ENCODE measurements at regions not wholly inside any gene's neighbourhood (a gene's known extent, or its start where the extent isn't known, plus 50 kb on each side); places are given as distances from the start of the nearest gene placed in this dataset.

GRCh38 chr3:177424521-177424920 lies 227.2 kb upstream of the TBL1XR1 start:
- Histone ChIP-seq H3K4me3 (no peak overlapping the region), H3K36me3 (no peaks in the 10 kb centered on the region), H3K27ac (no peak overlapping the region), H3K9me3 (ENCODE audit: low read depth) (no peaks in the 10 kb centered on the region), H3K4me1 (ENCODE audit: low read depth) (peaks cover 5% of the 10 kb centered on the region), H3K27me3 (no peaks in the 10 kb centered on the region)
- no peak for DNase-seq (ENCODE audit: low read depth in 1 of 2, low spot score in 1 of 2)
- TF ChIP-seq CTCF (IDR thresholded peaks at IDR 0.05; ENCODE audit: low read depth, low read length): no peak

- Histone ChIP-seq H3K9me3 (ENCODE audit: low read depth) (no peaks in the 10 kb centered on the region), H3K4me3 (no peak overlapping the region), H3K27me3 (no peaks in the 10 kb centered on the region), H3K36me3 (no peaks in the 10 kb centered on the region), H3K4me1 (ENCODE audit: low read depth) (peaks cover 9% of the 10 kb centered on the region), H3K27ac (no peak overlapping the region)
- TF ChIP-seq CTCF (IDR thresholded peaks at IDR 0.05; ENCODE audit: low read depth, low read length): no peak
- no peak for DNase-seq (ENCODE audit: low read depth in 1 of 2, low spot score in 1 of 2)
Observed at GRCh38 chr3:177425042-177425441, 227.8 kb upstream of the TBL1XR1 start.

GRCh38 chr3:177426106-177426877 lies 229.0 kb upstream of the TBL1XR1 start:
- no peaks in the 10 kb centered on the region for H3K36me3 ChIP-seq
- H3K9me3 ChIP-seq (ENCODE audit: low read depth): no peaks in the 10 kb centered on the region
- no peak overlapping the region for H3K27ac ChIP-seq
- DNase-seq (ENCODE audit: low read depth in 1 of 2, low spot score in 1 of 2): no peak
- H3K4me3 ChIP-seq: no peak overlapping the region
- no peaks in the 10 kb centered on the region for H3K27me3 ChIP-seq
- peaks cover 16% of the 10 kb centered on the region for H3K4me1 ChIP-seq (ENCODE audit: low read depth)
- TF ChIP-seq CTCF (IDR thresholded peaks at IDR 0.05; ENCODE audit: low read depth, low read length): no peak

GRCh38 chr3:177426878-177427495 lies 229.7 kb upstream of the TBL1XR1 start:
- H3K27me3 ChIP-seq: no peaks in the 10 kb centered on the region
- no peak overlapping the region for H3K27ac ChIP-seq
- TF ChIP-seq CTCF (IDR thresholded peaks at IDR 0.05; ENCODE audit: low read depth, low read length): no peak
- no peaks in the 10 kb centered on the region for H3K36me3 ChIP-seq
- H3K4me1 ChIP-seq (ENCODE audit: low read depth): peaks cover 23% of the 10 kb centered on the region
- no peak overlapping the region for H3K4me3 ChIP-seq
- no peak for DNase-seq (ENCODE audit: low read depth in 1 of 2, low spot score in 1 of 2)
- no peaks in the 10 kb centered on the region for H3K9me3 ChIP-seq (ENCODE audit: low read depth)

- Histone ChIP-seq H3K9me3 (ENCODE audit: low read depth) (no peaks in the 10 kb centered on the region), H3K27me3 (no peaks in the 10 kb centered on the region), H3K4me1 (ENCODE audit: low read depth) (peaks cover 26% of the 10 kb centered on the region), H3K36me3 (no peaks in the 10 kb centered on the region), H3K4me3 (no peak overlapping the region), H3K27ac (no peak overlapping the region)
- TF ChIP-seq CTCF (IDR thresholded peaks at IDR 0.05; ENCODE audit: low read depth, low read length): no peak
- DNase-seq (ENCODE audit: low read depth in 1 of 2, low spot score in 1 of 2): no peak
Observed at GRCh38 chr3:177427540-177427939, 230.3 kb upstream of the TBL1XR1 start.
